Activated T-helper 2 cell treated with anti-CD3 and anti-CD28 coated beads, Interferon-gamma antibody, Interleukin-2, Interleukin-4, amounts not matched to agents 10 μg/mL and 5 μg/mL and 100 μg/mL, durations not matched to agents 14 hours and 24 hours and 36 hours (primary cell): ENCODE measurements at regions not wholly inside any gene's neighbourhood (a gene's known extent, or its start where the extent isn't known, plus 50 kb on each side); places are given as distances from the start of the nearest gene placed in this dataset.

Experiments used
- DNase-seq: peaks from one replicate; pipeline ENCODE4 v3.0.0; 2021; ENCODE audit warnings: low spot score
- H3K27ac Mint-ChIP-seq: one replicate; pipeline ENCODE4 v1.8.0; 2021; ENCODE audit warnings: mixed read lengths
- H3K27me3 Mint-ChIP-seq: one replicate; pipeline ENCODE4 v1.8.0; 2021; ENCODE audit warnings: low read depth, mixed read lengths
- H3K36me3 Mint-ChIP-seq: one replicate; pipeline ENCODE4 v1.8.0; 2021; ENCODE audit warnings: low read depth, mixed read lengths
- H3K4me1 Mint-ChIP-seq: one replicate; pipeline ENCODE4 v1.8.0; 2021; ENCODE audit warnings: low read depth, mixed read lengths
- H3K4me3 Mint-ChIP-seq: one replicate; pipeline ENCODE4 v1.8.0; 2021; ENCODE audit warnings: low read depth, mild to moderate bottlenecking, moderate library complexity, mixed read lengths
- H3K9me3 Mint-ChIP-seq: one replicate; pipeline ENCODE4 v1.8.0; 2021; ENCODE audit warnings: mixed read lengths
- intact Hi-C: fragments of 100-400 bp; cut with micrococcal nuclease; formaldehyde crosslinking; loops from one replicate; pipeline ENCODE4 v1.15.1; 2023

DNA sequence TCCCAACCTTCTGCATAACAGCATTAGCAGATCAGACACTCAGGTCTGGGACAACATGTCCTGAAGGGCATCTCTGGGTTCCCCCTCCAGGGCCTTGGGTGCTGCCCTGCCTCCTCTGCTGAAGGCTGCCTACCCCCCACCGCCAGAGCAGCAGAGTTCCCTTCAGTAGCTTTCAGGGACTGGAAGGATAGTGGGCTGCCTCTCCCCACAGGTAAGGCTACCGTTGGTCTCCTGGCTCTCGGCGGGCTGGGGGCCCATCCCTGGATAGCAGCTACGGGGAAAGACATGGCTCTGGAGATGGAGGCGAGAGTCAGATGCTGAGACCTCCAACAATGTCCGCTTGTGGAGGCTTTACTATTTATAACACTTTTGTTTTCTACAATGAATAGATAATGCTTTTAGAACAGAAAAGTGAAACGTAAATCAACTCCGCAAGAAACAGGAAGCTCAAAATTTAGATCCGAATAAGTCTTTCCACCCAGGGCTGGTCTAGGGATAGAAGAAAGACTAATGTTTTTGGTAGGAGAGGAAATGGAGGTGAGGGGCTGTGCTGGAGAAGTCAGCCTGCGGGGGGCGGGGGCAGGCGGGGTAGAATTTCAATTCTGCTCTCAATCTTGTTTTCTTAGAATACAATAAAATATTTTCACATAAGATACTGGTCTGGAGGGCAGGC is 58.4 kb downstream of the ARL4C start:
- Mint-ChIP-seq H3K36me3 (peaks cover 6% of the 10 kb centered on the region), H3K27ac (peak overlapping the region; percentile 58), H3K4me3 (peak overlapping the region; percentile 18), H3K27me3 (no peaks in the 10 kb centered on the region), H3K9me3 (no peaks in the 10 kb centered on the region), H3K4me1 (peaks cover 55% of the 10 kb centered on the region)
- no peak for DNase-seq
- intact Hi-C loops: no loop called here

DNA sequence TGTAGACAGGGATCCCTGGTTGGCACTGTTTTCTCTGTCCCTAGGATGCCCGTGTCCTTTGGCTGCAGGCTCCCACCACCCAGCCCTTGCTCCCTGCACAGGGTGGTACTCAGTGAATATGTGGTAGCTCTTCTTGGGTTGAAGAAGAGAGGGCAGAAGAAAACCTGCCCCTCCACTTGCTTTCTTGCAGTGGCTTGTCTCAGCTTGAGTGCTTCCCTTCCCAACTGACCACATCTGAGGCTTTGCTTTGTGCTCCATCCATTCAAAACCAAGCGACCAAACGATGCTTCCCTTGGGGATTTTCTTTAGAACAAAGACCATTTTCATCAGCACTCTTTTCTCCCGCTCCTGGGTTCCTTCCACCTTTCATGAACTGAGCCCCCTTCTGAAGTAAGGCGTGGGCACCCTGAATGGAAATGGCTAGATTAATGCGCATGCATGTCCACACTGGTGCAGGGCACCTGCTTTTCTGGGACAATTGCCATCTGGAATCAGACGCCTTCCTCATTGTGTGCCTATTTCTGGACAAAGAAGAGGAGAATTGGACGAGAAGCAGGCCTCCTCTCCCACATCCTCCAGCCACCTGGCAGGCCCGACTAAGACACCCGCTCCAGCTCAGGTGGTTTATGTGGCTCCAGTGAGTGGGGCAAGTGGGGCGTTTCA is 59.1 kb downstream of the ARL4C start:
- Mint-ChIP-seq H3K36me3 (peaks cover 3% of the 10 kb centered on the region), H3K4me1 (peaks cover 52% of the 10 kb centered on the region), H3K9me3 (no peaks in the 10 kb centered on the region), H3K27me3 (no peaks in the 10 kb centered on the region), H3K4me3 (no peak overlapping the region), H3K27ac (no peak overlapping the region)
- intact Hi-C loops: no loop called here
- DNase-seq: no peak

DNA sequence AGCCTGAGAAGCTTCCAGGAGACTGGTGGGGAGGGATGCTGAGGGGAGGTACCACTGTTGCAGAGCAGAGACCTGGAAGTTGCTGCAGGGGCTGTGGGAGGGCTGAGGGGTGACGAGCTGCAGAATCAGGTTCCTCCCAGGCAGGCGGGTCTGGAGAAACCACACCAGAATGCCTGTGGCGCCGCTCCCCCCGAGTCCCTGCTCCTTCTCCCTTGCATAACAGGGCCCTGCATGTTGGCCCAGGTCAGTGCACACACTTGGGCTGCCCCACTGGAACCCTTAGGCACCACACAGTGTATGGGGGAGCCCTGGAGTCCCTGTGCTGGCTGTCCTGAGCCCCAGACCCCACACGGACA is 60.4 kb downstream of the ARL4C start:
- no peaks in the 10 kb centered on the region for H3K27me3 Mint-ChIP-seq
- H3K4me1 Mint-ChIP-seq: peaks cover 48% of the 10 kb centered on the region
- no peak overlapping the region for H3K27ac Mint-ChIP-seq
- intact Hi-C loops: no loop called here
- peaks cover 3% of the 10 kb centered on the region for H3K36me3 Mint-ChIP-seq
- DNase-seq: no peak
- no peak overlapping the region for H3K4me3 Mint-ChIP-seq
- H3K9me3 Mint-ChIP-seq: no peaks in the 10 kb centered on the region

DNA sequence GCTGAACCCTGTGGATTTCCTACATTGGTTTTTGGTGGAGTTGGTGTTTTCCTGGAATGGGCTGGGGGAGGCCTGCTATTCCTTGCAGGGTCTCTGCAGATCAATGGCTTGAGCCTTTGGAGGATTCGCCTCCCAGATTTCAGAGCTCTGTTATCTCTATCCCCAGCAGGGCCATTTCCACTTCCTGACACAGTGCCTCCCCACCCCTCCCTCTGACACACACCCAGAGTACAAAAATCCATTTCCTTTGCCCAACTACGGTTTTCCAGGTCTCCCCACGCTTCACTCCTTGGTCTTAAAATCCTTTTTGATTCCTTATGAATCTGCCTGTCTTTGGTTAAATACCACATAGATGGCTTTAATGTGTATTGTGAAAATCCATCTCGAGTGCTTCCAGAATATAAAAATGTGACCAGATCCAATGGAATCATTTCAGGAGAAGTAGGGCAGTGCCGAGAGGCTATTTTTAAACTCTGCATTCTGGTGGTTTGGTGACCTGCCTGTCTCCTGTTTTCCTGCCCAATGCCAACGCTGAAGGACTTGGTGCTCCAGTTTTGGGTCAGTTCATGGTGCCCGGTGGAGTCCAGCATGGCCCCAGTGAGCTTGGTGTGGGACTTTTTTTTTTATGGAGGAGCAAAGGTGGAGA is 60.9 kb downstream of the ARL4C start:
- peaks cover 5% of the 10 kb centered on the region for H3K36me3 Mint-ChIP-seq
- no peaks in the 10 kb centered on the region for H3K27me3 Mint-ChIP-seq
- no peak overlapping the region for H3K4me3 Mint-ChIP-seq
- intact Hi-C loops: no loop called here
- no peak overlapping the region for H3K27ac Mint-ChIP-seq
- H3K4me1 Mint-ChIP-seq: peaks cover 43% of the 10 kb centered on the region
- H3K9me3 Mint-ChIP-seq: no peaks in the 10 kb centered on the region
- DNase-seq: no peak

DNA sequence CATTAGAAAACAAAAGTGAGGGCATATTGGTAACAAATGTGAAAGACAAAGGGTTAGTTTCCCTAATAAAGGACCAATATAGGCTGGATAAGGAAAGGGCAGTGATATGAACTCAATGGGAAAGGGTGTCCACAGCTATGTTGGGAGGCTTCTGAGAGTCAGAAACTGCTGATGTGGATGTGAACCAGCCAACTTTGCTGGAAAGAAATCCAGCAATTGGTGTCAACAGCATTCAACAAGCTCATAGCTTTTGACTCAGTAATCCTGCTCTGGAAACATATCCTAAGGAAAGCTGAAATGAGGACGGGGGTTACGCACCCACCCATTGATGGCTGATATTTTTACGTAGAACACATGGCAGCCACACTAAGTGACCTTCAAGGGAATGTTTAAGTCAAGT is 63.7 kb downstream of the ARL4C start:
- Mint-ChIP-seq H3K4me1 (peaks cover 46% of the 10 kb centered on the region), H3K9me3 (no peaks in the 10 kb centered on the region), H3K27ac (no peak overlapping the region), H3K27me3 (no peaks in the 10 kb centered on the region), H3K4me3 (no peak overlapping the region), H3K36me3 (peaks cover 4% of the 10 kb centered on the region)
- intact Hi-C loops: no loop called here
- no peak for DNase-seq

DNA sequence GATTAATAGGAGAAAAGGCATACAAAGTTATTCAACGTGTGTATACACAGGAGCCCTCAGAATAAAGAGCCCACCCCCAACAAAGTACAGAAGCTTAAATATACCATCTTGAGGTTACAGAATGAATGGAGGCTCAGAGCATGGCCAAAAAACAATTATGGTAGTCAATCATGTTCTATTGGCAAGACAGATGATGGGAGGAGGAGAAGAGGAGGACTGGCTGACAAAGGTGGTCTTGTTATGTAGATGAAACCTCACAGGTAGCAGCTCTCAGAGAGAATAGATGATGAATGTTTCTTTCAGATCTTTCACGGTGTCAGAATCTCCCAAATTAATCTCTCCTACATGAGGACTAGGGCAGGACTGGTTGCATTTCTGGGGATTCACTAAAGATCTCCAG is 66.0 kb downstream of the ARL4C start:
- no peak overlapping the region for H3K4me3 Mint-ChIP-seq
- no peaks in the 10 kb centered on the region for H3K9me3 Mint-ChIP-seq
- intact Hi-C loops: no loop called here
- DNase-seq: no peak
- H3K4me1 Mint-ChIP-seq: peaks cover 51% of the 10 kb centered on the region
- no peak overlapping the region for H3K27ac Mint-ChIP-seq
- no peaks in the 10 kb centered on the region for H3K27me3 Mint-ChIP-seq
- peaks cover 4% of the 10 kb centered on the region for H3K36me3 Mint-ChIP-seq

DNA sequence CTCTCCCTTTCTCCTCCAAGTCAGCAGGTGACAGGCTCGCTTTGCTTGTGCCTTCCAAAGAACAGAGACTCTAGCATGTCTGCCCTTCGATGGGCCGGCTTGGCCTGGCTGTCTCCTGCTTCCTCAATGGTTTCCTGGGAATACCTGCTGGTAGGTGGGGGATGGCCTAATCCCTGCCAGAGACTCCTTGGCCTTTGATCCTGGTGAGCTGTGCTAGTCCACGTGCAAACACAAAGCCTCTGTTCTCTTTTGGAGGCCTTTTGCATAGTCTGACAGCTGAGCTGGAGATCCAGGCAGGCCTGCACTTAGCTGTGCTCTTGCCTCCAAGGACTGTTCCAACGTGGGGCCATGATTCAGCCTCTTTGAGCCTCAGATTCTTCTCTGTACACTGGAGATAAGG is 67.6 kb downstream of the ARL4C start:
- Mint-ChIP-seq H3K36me3 (peaks cover 4% of the 10 kb centered on the region), H3K27me3 (no peaks in the 10 kb centered on the region), H3K4me1 (peaks cover 56% of the 10 kb centered on the region), H3K4me3 (no peak overlapping the region), H3K27ac (no peak overlapping the region), H3K9me3 (no peaks in the 10 kb centered on the region)
- intact Hi-C loops: no loop called here
- no peak for DNase-seq

DNA sequence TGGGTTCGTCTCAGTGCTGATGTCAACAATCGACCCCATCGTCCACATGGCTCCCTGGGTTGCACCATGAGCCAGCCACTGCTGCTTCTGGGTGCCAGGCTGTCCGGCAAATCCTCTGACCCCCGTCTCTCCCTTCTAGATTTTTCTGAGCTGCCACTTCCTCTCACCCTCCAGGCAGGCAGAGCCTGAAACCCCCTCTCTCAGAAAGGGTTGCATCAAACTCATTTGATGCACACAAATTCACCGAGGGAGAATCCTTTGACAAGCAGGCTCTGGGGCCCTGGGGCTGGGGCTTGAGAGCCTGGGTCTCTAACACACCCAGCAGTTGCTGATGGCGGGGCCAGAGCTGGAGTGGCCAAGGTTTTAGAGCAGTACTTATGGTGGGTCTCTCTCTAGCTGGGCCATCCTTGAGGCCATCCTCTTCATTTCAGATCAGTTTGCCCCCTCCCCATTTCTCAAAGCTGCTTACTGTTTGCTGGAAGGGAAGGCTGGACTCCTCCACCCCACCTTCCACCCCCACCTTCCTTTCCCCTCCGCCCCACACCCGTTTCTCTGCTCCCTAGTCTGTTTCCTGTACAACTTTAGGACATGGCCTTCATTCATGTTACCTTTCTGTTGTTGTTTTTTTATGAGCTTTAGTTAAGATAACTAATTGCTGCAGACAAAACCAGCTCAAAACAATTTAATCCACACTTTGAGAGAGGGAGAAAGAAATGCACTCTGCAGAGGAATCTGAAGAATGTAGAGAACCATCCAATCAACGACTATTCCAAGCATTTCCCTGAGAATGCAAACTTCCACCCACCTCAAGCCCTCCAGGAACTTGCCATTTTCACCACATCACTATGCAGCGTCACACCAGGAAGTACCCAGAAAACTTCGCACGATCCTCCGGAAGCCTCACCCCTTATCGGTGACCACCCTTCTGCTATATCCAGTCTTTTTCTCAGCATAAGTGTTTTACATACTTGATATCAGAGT is 69.5 kb downstream of the ARL4C start:
- intact Hi-C loops: no loop called here
- peaks cover 69% of the 10 kb centered on the region for H3K4me1 Mint-ChIP-seq
- no peak for DNase-seq

DNA sequence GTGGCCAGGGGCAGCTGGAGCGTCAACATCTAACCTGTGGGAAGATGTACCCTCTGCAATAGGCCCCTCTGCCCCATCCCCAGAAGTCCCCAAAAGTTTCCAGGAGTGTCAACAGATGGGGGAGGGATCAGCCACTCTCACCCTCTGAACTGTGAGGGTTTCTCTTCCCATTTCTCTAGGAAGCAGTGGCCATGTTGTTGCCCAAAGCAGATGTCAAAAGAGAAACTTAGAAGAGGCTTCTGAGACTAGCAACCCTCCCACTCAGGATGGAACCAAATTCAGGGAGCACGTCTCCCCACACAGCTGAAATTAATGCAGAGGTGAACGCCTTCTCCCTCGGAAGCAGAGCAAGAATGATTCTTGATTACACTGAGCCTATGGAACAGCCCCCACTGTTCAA is 70.3 kb downstream of the ARL4C start:
- intact Hi-C loops: loop anchor here (1.0 kb wide), 3 partner anchors 20 to 134 kb away; no protein-coding TSS in a partner anchor
- Mint-ChIP-seq H3K27me3 (no peaks in the 10 kb centered on the region), H3K9me3 (no peaks in the 10 kb centered on the region), H3K27ac (peak overlapping the region; percentile 95), H3K36me3 (peaks cover 4% of the 10 kb centered on the region), H3K4me3 (peak overlapping the region; percentile 69), H3K4me1 (peaks cover 75% of the 10 kb centered on the region)
- no peak for DNase-seq

More for the DNA sequence above, 69.5 kb downstream of the ARL4C start:
- Mint-ChIP-seq H3K27me3 (no peaks in the 10 kb centered on the region), H3K27ac (peak overlapping the region; percentile 95), H3K36me3 (peaks cover 4% of the 10 kb centered on the region), H3K9me3 (no peaks in the 10 kb centered on the region), H3K4me3 (peak overlapping the region; percentile 69)

DNA sequence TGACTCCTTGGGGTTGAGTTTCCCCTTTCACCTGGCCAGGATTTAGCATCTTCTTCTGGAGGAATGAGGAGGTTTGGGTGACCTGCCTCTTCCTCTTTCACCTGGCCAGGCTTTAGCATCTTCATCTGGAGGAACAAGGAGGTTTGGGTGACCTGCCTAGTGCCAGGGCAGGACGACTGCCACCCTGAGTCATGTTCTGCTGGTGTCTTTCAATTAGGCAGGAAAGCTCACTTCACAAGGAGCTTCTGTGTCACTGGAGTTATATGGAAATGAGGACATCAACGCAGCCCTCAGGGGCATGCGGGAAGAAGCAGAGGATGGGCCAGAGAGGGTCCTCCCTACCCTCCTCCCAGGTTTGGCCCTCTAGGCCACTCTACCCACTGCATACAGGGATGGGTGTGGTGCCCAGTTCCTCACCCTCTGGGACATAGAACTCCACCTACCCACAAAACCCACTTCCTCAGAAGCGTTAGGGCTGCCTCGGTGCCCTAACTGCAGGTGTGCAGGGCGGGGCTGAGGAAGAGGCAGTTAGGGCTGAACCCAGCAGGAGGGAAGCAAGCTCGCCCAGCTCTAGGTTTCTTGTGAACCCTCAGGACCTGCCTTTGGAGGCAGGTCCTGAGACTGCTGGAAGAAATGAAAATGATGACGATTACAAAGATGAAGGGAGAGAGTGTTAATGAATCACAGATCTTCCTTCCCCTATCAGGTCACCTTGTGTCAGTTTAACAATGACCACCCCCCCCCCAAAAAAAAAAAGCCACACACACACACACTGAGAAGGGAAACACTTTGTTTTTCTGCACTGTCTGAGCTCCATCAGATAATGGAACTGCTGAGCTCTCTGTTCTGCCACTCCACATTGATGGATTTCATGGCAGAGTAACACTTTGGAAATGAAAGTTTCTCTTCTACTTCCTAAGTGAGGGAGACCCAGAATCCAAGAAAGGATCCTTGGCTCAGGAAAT is 71.0 kb downstream of the ARL4C start:
- Mint-ChIP-seq H3K9me3 (no peaks in the 10 kb centered on the region), H3K27me3 (no peaks in the 10 kb centered on the region), H3K4me1 (peaks cover 77% of the 10 kb centered on the region), H3K4me3 (peak overlapping the region; percentile 69), H3K27ac (peak overlapping the region; percentile 95), H3K36me3 (no peaks in the 10 kb centered on the region)
- intact Hi-C loops: loop anchor here (1.0 kb wide), 3 partner anchors 20 to 134 kb away; no protein-coding TSS in a partner anchor
- DNase-seq: peak; percentile 80

DNA sequence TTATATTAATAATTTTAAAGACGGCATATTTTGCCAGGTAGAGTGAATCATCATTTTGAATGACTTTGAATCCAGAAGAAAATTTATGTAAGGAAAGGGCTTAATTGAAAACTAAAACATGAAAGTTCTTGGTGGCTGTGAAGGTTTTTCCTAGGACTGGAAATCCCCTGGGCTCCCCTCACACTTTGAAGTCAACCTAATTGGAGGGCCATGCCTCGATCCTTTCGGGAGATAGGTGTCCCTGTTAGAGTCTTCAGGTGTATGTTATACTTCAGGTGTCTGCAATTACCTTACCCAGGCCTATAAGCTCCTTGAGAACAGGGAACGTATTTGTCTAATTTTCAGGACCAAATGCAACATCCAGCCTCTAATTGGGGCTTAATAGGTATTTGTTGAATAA is 73.0 kb downstream of the ARL4C start:
- no peak overlapping the region for H3K4me3 Mint-ChIP-seq

More for the DNA sequence above, 73.0 kb downstream of the ARL4C start:
- intact Hi-C loops: loop anchor here (1.0 to 2.0 kb wide), 3 partner anchors 23 to 55 kb away; no protein-coding TSS in a partner anchor
- peak overlapping the region; percentile 95 for H3K27ac Mint-ChIP-seq
- H3K36me3 Mint-ChIP-seq: no peaks in the 10 kb centered on the region
- no peaks in the 10 kb centered on the region for H3K9me3 Mint-ChIP-seq
- DNase-seq: no peak
- no peaks in the 10 kb centered on the region for H3K27me3 Mint-ChIP-seq
- H3K4me1 Mint-ChIP-seq: peaks cover 73% of the 10 kb centered on the region
